Large intestine (tissue), 3 donors: ENCODE measurements at regions not wholly inside any gene's neighbourhood (a gene's known extent, or its start where the extent isn't known, plus 50 kb on each side); places are given as distances from the start of the nearest gene placed in this dataset.

Source experiments
- DNase-seq, 2 donors: peaks; one replicate each; pipeline versions ENCODE4 v3.0.0 to v3.0.0-alpha.2; 2013
- H3K27ac ChIP-seq: one replicate; pipeline ENCODE4 v1.5.1; 2013; ENCODE audit warnings: low read length
- H3K27me3 ChIP-seq: 2 replicates; pipeline ENCODE4 v1.6.1; 2013; ENCODE audit warnings: low read length; ENCODE audit not compliant: control insufficient read depth, insufficient read depth
- H3K36me3 ChIP-seq: 2 replicates; pipeline ENCODE4 v1.6.1; 2013; ENCODE audit warnings: low read length; ENCODE audit not compliant: control insufficient read depth, insufficient read depth
- H3K4me1 ChIP-seq: one replicate; pipeline ENCODE4 v1.6.1; 2013; ENCODE audit warnings: low read length; ENCODE audit not compliant: control insufficient read depth, insufficient read depth
- H3K4me3 ChIP-seq: one replicate; pipeline ENCODE4 v1.5.1; 2013; ENCODE audit warnings: low read length
- H3K9me3 ChIP-seq: one replicate; pipeline ENCODE4 v1.6.1; 2013; ENCODE audit warnings: mild to moderate bottlenecking, low read depth, low read length, moderate library complexity; ENCODE audit not compliant: control insufficient read depth
- WGBS: methylation state at CpG from one replicate; pipeline ENCODE4 v1.1.5; 2013; ENCODE audit warnings: low lambda C conversion rate; ENCODE audit not compliant: insufficient coverage; 5-methylcytosine and 5-hydroxymethylcytosine counted together

DNA sequence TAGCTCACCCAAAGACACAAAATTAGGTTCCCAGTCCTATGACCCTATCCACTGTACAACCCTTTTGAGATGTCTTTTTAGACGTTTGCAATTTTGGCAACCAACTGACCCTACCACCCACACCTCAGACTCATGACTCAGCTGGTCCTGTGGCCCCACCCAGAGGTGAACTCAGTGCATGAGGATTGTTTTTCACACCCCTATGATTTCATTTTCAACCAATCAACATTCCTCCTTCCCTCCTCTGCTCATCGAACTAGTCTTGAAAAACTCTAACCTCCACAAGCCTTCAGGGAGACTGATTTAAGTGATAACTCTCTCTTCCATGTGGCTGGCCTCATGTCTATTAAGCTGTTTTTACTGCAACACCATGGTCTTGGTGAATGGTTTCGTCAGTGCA is 350.7 kb downstream of the UQCRFS1 start:
- Histone ChIP-seq H3K4me3 (no peak overlapping the region), H3K36me3 (no peaks in the 10 kb centered on the region), H3K27me3 (no peaks in the 10 kb centered on the region), H3K4me1 (no peaks in the 10 kb centered on the region), H3K27ac (no peak overlapping the region), H3K9me3 (no peaks in the 10 kb centered on the region)
- WGBS: no CpG with 5 or more reads among the region's 3 CpGs
- DNase-seq: no peak

DNA sequence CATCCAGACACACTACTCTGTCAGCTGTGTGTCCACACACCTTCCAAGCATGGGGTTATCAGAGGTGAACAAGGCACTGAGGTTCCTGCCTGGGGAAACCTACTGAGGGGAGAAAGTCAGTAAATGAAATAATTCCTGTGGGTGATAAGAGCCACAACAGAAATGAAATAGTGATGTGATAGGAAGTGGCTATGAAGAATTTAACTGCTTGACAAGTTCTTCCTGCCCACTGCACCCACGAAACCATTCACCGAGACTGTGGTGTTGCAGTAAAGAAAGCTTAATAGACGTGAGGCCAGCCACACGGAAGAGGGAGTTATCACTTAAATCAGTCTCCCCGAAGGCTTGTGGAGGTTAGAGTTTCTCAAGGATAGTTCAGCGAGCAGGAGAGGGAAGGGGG is 353.1 kb downstream of the UQCRFS1 start:
- no peaks in the 10 kb centered on the region for H3K4me1 ChIP-seq
- no peak overlapping the region for H3K4me3 ChIP-seq
- no peaks in the 10 kb centered on the region for H3K9me3 ChIP-seq
- H3K36me3 ChIP-seq: no peaks in the 10 kb centered on the region
- WGBS: 62% methylated on average over 4 of the region's 6 CpGs
- H3K27me3 ChIP-seq: no peaks in the 10 kb centered on the region
- H3K27ac ChIP-seq: no peak overlapping the region
- DNase-seq: no peak

DNA sequence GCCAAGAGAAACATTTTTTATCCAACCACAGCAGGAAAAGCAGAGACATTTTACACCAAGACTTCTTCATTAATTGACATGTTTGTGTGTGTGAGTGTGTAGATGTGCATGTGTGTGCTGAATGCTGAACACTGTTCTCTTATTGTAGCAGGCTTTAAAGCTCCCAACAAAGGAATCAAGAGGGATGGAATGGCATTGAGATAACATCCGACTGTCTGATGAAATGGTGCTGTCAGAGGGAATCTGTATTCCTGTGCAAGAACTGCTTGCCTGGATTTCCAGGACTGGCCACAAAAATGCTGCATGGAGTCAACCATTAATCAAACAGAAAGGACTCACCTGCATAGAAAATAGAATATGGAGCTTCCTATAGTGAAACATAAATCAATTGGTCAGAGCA is 354.0 kb downstream of the UQCRFS1 start:
- no CpG with 5 or more reads among the region's 1 CpG for WGBS
- no peaks in the 10 kb centered on the region for H3K27me3 ChIP-seq

DNA sequence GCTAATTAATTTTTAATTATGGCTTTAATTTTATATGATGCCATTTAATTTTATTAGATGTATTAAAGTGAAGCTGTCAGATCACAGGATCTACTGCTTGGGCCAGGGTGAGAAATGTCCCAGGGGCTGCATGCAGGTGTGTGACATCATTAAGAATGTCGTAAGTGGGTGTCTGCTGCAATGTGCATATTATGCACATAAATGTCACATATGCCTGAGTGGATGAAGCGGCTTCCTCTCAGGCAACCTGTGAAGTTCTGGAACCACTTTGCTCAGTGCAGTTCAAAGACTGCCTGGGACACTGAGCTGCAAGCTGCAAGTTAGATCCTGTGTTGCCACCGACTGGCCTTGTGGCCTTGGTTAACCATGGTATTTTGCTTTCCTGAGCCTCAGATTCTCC is 355.0 kb downstream of the UQCRFS1 start:
- WGBS: no CpG with 5 or more reads among the region's 3 CpGs
- no peaks in the 10 kb centered on the region for H3K36me3 ChIP-seq
- no peak overlapping the region for H3K27ac ChIP-seq
- no peaks in the 10 kb centered on the region for H3K4me1 ChIP-seq
- H3K4me3 ChIP-seq: no peak overlapping the region
- no peaks in the 10 kb centered on the region for H3K9me3 ChIP-seq
- H3K27me3 ChIP-seq: no peaks in the 10 kb centered on the region
- no peak for DNase-seq

More for the DNA sequence above, 354.0 kb downstream of the UQCRFS1 start:
- Histone ChIP-seq H3K4me1 (no peaks in the 10 kb centered on the region), H3K27ac (no peak overlapping the region), H3K36me3 (no peaks in the 10 kb centered on the region), H3K9me3 (no peaks in the 10 kb centered on the region), H3K4me3 (no peak overlapping the region)
- no peak for DNase-seq

DNA sequence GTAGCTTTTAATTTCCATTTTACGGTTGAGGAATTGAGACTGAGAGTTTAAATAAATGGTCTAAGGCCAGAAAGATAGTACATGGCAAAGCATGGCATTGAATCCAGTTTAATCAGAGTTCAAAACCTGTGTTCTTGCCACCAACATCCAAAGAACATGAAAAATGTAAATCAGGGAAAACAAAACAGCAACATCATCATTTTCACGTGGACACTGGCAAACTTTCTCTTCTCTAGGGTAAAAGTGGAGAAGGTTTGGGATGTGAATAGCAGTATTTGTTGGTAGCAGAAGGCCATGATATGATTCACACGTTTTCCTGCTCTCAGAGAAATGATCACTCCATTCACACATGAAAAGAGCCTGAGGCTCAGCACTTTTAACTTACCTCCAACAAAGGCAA is 357.7 kb downstream of the UQCRFS1 start:
- DNase-seq: no peak
- no peaks in the 10 kb centered on the region for H3K27me3 ChIP-seq
- no peaks in the 10 kb centered on the region for H3K4me1 ChIP-seq
- no peak overlapping the region for H3K27ac ChIP-seq
- H3K36me3 ChIP-seq: no peaks in the 10 kb centered on the region
- H3K4me3 ChIP-seq: no peak overlapping the region
- WGBS: 100% methylated on average over 1 of the region's 3 CpGs
- H3K9me3 ChIP-seq: no peaks in the 10 kb centered on the region

DNA sequence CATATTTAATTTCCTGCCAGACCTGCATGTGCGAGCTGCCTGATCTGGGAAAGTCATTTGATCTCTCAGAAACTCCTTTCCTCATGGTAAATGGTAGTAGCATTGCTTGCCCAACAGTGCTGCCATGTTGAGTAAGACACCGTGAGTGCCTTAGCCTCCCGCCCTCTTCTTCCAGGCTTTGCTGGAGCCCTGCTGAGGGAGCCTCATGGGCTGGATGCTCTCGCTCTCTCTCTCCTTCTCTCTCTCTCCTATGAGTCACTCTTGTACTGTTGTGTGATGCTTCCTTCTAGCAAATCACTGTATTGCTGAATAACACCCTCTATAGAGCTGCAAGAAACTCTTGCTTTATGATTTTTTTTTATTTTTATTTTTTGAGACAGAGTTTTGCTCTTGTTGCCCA is 365.5 kb downstream of the UQCRFS1 start:
- no peaks in the 10 kb centered on the region for H3K27me3 ChIP-seq
- H3K36me3 ChIP-seq: no peaks in the 10 kb centered on the region
- no peaks in the 10 kb centered on the region for H3K4me1 ChIP-seq
- 100% methylated on average over 2 of the region's 4 CpGs for WGBS
- no peak overlapping the region for H3K4me3 ChIP-seq
- H3K27ac ChIP-seq: no peak overlapping the region
- H3K9me3 ChIP-seq: no peaks in the 10 kb centered on the region
- no peak for DNase-seq

DNA sequence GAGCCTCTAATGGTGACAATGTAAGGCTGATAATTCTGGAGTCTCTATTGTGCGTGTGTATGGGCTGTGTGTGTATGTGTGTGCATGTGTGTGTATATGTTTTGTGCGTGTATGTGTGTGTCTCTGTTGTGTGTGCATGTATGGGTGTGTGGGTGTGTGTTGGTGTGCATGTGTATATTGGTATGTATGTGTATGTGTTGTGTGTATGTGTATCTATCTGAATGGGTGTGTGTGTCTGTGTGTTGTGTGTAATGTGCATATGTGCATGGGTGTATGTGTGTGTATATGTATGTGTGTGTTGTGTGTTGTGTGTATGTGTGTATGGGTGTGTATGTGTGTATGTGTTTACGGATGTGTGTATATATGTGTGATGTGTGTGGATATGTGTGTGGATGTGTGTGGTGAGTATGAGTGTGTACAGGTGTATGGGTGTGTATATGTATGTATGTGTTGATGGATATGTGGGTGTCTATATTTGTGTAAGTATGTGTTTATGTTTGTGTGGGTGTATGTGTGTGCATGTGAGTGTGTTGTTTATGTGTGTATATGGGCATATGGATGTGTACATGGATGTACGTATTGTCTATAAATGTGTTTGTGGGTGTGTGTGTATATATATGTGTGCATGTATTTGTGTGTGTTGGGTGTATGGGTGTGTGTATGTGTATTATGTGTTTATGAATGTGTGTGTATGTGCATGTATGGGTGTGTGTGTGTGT is 366.7 kb downstream of the UQCRFS1 start:
- WGBS: no CpG with 5 or more reads among the region's 4 CpGs
- H3K27me3 ChIP-seq: no peaks in the 10 kb centered on the region
- no peak overlapping the region for H3K27ac ChIP-seq
- no peaks in the 10 kb centered on the region for H3K36me3 ChIP-seq
- no peaks in the 10 kb centered on the region for H3K4me1 ChIP-seq
- DNase-seq: no peak
- no peaks in the 10 kb centered on the region for H3K9me3 ChIP-seq
- H3K4me3 ChIP-seq: no peak overlapping the region

DNA sequence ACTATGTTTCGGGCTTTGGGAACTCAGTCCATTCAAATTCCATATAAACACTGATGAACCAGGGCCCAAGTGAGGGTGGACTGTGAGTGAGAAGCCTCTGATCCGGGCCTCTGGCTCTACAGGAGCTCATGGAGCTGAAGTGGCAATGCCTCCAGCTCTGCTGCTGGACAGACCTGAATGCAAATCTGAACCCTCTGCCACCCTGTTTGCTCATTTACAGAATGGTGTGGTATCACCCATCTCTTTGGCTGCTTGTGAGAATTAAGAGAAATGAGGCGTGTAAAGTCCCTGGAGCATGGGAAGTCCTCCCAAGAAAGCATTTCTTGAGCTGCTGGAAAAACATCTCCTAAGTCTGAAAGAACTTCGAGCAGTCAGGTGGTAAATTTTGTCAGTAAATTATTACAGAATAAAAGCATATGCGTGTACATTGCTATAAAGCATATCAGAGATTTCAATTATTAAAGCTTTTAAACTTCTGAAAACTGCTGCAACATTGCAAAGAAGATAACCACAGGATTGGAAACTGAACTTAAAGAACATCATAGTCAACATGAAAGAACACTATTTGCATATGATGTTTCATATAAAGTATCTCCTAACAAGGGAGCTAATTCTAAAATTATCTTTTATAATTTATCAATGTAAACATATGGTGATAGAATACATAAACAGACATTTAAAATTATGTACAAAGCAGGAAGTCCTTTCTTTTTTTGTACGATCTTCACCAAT is 369.0 kb downstream of the UQCRFS1 start:
- Histone ChIP-seq H3K4me1 (no peaks in the 10 kb centered on the region), H3K36me3 (no peaks in the 10 kb centered on the region), H3K27ac (no peak overlapping the region), H3K4me3 (no peak overlapping the region), H3K9me3 (no peaks in the 10 kb centered on the region), H3K27me3 (no peaks in the 10 kb centered on the region)
- 86% methylated on average over 1 of the region's 6 CpGs for WGBS
- DNase-seq: no peak

DNA sequence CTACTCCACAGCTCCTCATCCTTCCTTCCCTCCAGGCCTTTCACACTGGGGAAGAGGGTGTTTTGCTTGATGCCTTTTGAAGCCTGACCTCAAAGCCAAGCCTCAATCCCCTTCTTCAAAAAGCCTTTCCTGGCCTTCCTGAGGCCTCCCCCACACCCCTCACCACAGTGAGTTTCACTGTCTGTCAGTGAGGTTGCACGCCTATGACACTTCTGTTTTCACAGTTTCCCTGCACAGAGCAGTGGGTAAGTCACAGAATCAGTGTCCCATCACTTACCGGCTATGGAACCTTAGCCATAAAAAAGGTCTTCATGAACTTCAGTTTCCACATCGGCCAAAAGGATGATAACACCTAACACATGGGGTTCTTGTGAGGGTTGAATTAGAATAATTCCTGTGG is 371.4 kb downstream of the UQCRFS1 start:
- H3K36me3 ChIP-seq: no peaks in the 10 kb centered on the region
- no peaks in the 10 kb centered on the region for H3K9me3 ChIP-seq
- no peak for DNase-seq
- WGBS: no CpG with 5 or more reads among the region's 3 CpGs
- H3K4me1 ChIP-seq: no peaks in the 10 kb centered on the region
- H3K27ac ChIP-seq: no peak overlapping the region
- no peak overlapping the region for H3K4me3 ChIP-seq
- H3K27me3 ChIP-seq: no peaks in the 10 kb centered on the region

DNA sequence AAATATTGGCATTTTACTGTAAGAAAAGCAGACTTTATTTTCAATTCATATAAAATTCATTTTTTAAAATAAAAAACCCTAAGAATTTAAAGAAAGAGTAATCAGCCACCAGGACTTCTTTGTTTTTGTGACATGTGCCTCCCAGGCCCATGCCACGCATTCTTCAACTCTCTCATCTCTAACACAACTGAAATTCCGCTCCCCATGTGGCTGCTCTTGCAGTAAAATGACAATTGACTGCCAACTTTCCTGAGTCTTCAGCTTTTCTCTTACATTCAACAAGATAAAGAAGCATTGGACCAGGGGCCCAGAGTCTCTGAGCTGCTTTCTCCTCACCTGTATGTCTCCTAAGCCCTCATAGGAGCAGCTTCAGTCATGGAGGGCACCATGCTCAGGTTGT is 372.1 kb downstream of the UQCRFS1 start:
- no peaks in the 10 kb centered on the region for H3K4me1 ChIP-seq
- no peak overlapping the region for H3K27ac ChIP-seq
- WGBS: 80% methylated on average over 1 of the region's 2 CpGs
- DNase-seq: no peak
- no peaks in the 10 kb centered on the region for H3K36me3 ChIP-seq
- H3K27me3 ChIP-seq: no peaks in the 10 kb centered on the region
- no peaks in the 10 kb centered on the region for H3K9me3 ChIP-seq
- H3K4me3 ChIP-seq: no peak overlapping the region

DNA sequence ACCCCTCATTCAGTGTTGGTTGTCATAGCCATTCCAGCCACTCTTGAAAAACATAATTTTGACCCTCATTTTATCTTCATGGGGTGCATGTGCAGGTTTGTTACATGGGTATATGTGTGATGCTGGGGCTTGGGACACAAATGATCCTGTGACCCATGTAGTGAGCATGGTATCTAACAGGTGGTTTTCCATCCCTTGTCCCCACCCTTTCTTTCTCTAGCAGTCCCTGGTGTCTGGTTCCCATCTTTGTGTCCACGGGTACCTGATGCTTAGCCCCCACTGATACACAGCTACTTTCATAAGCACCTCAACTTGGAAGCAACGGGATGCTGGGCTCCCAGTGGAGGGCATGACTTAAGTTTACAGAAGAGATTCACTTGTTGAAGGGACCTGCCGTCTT is 373.5 kb downstream of the UQCRFS1 start:
- no CpG with 5 or more reads among the region's 3 CpGs for WGBS
- Histone ChIP-seq H3K27ac (no peak overlapping the region), H3K4me3 (no peak overlapping the region), H3K27me3 (no peaks in the 10 kb centered on the region), H3K4me1 (no peaks in the 10 kb centered on the region), H3K36me3 (no peaks in the 10 kb centered on the region), H3K9me3 (no peaks in the 10 kb centered on the region)
- DNase-seq: no peak
